ENCODE measurements at regions not wholly inside any gene's neighbourhood (a gene's known extent, or its start where the extent isn't known, plus 50 kb on each side); places are given as distances from the start of the nearest gene placed in this dataset.
"Not testable (repeated sequence)": the region's sequence is repeated elsewhere in the genome, so short reads cannot be mapped to it uniquely, and the experiment has no call there.

DNA sequence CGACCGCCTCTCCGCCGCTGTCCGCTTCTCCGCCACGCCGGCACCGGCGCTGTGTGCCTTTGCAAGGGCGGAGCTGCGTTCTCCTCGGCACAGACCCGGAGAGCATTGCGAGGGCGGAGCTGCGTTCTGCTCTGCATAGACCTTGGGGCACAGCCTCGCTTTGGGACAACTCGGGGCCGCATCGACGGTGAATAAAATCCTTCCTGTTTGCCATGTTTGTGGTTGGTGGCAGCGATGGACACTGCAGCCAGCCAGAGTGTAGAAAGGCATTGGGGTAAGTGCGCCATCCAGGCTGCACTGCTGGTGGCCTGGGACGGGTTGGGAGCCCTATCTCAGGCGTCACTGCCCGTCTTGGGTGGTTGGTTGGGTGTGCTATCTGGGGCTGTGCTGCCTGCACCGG lies 1899.5 kb downstream of the FOXD4L5 start:
- TF ChIP-seq, protein P1, sequence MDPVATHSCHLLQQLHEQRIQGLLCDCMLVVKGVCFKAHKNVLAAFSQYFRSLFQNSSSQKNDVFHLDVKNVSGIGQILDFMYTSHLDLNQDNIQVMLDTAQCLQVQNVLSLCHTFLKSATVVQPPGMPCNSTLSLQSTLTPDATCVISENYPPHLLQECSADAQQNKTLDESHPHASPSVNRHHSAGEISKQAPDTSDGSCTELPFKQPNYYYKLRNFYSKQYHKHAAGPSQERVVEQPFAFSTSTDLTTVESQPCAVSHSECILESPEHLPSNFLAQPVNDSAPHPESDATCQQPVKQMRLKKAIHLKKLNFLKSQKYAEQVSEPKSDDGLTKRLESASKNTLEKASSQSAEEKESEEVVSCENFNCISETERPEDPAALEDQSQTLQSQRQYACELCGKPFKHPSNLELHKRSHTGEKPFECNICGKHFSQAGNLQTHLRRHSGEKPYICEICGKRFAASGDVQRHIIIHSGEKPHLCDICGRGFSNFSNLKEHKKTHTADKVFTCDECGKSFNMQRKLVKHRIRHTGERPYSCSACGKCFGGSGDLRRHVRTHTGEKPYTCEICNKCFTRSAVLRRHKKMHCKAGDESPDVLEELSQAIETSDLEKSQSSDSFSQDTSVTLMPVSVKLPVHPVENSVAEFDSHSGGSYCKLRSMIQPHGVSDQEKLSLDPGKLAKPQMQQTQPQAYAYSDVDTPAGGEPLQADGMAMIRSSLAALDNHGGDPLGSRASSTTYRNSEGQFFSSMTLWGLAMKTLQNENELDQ (CRISPR knock-in tag; IDR thresholded peaks at IDR 0.05; ENCODE audit: borderline replicate concordance): not testable (repeated sequence)
- TF ChIP-seq, protein P2, sequence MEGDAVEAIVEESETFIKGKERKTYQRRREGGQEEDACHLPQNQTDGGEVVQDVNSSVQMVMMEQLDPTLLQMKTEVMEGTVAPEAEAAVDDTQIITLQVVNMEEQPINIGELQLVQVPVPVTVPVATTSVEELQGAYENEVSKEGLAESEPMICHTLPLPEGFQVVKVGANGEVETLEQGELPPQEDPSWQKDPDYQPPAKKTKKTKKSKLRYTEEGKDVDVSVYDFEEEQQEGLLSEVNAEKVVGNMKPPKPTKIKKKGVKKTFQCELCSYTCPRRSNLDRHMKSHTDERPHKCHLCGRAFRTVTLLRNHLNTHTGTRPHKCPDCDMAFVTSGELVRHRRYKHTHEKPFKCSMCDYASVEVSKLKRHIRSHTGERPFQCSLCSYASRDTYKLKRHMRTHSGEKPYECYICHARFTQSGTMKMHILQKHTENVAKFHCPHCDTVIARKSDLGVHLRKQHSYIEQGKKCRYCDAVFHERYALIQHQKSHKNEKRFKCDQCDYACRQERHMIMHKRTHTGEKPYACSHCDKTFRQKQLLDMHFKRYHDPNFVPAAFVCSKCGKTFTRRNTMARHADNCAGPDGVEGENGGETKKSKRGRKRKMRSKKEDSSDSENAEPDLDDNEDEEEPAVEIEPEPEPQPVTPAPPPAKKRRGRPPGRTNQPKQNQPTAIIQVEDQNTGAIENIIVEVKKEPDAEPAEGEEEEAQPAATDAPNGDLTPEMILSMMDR (CRISPR knock-in tag; IDR thresholded peaks at IDR 0.05): not testable (repeated sequence)
- TF ChIP-seq TAF1 (CRISPR knock-in tag; IDR thresholded peaks at IDR 0.05); USF2 (IDR thresholded peaks at IDR 0.05; ENCODE audit: low read depth, low read length); USF2 (CRISPR knock-in tag; IDR thresholded peaks at IDR 0.05; ENCODE audit: borderline replicate concordance); RELA (CRISPR knock-in tag; IDR thresholded peaks at IDR 0.05); ZBTB26 (CRISPR knock-in tag; IDR thresholded peaks at IDR 0.05; ENCODE audit: borderline replicate concordance); MXD4 (CRISPR knock-in tag; IDR thresholded peaks at IDR 0.05); PHF8 (CRISPR knock-in tag; IDR thresholded peaks at IDR 0.05); ZNF263 (CRISPR knock-in tag; IDR thresholded peaks at IDR 0.05); CBX5 (CRISPR knock-in tag; IDR thresholded peaks at IDR 0.05; ENCODE audit: borderline replicate concordance); NBN (conservative IDR thresholded peaks at IDR 0.05); CHD2 (IDR thresholded peaks at IDR 0.05; ENCODE audit: low read depth, low read length): not testable (repeated sequence)
